DND-41 (cell line): ENCODE measurements at regions not wholly inside any gene's neighbourhood (a gene's known extent, or its start where the extent isn't known, plus 50 kb on each side); places are given as distances from the start of the nearest gene placed in this dataset.

Source experiments
- ATAC-seq: fragments of 200-7000 bp; cut with Tn5 transposase; 3 replicates; pipeline ENCODE4 v1.9.1; 2021; ENCODE audit warnings: low read depth; ENCODE audit not compliant: insufficient read depth
- DNase-seq: peaks from one replicate; pipeline ENCODE4 v3.0.0-alpha.2; 2020
- H2AFZ ChIP-seq: 2 replicates; pipeline ENCODE4 v1.6.0; 2012; ENCODE audit warnings: low read depth, low read length
- H3K27ac ChIP-seq: 2 replicates; pipeline ENCODE4 v1.5.1; 2012; ENCODE audit warnings: low read length, inconsistent platforms
- H3K27me3 ChIP-seq: fragments of 200-600 bp; sonication (generic); 2 replicates; pipeline ENCODE4 v1.6.0; 2012; ENCODE audit warnings: low read length, mild to moderate bottlenecking, inconsistent platforms; ENCODE audit not compliant: insufficient read depth, poor library complexity
- H3K36me3 ChIP-seq: 2 replicates; pipeline ENCODE4 v1.5.1; 2012; ENCODE audit warnings: low read length, inconsistent platforms; ENCODE audit not compliant: insufficient read depth
- H3K4me1 ChIP-seq: 2 replicates; pipeline ENCODE4 v1.5.1; 2012; ENCODE audit warnings: mild to moderate bottlenecking, low read length; ENCODE audit not compliant: insufficient read depth
- H3K4me2 ChIP-seq: 2 replicates; pipeline ENCODE4 v1.6.0; 2012; ENCODE audit warnings: mild to moderate bottlenecking, moderate library complexity, low read length, inconsistent platforms; ENCODE audit not compliant: insufficient read depth
- H3K4me3 ChIP-seq, 2 experiments: fragments of 200-600 bp in 1 of 2; shearing (Covaris generic) in 1 of 2; 2 replicates each; pipeline ENCODE4 v1.5.1; 2012 to 2016; ENCODE audit warnings: inconsistent platforms in 2 of 2, low read length in 2 of 2, mild to moderate bottlenecking in 2 of 2, low read depth in 1 of 2, moderate library complexity in 1 of 2
- H3K79me2 ChIP-seq: 2 replicates; pipeline ENCODE4 v1.6.0; 2012; ENCODE audit warnings: low read length, inconsistent platforms; ENCODE audit not compliant: insufficient read depth
- H3K9ac ChIP-seq: 2 replicates; pipeline ENCODE4 v1.6.0; 2012; ENCODE audit warnings: low read depth, mild to moderate bottlenecking, inconsistent platforms, low read length, moderate library complexity
- H3K9me3 ChIP-seq: 2 replicates; pipeline ENCODE4 v1.5.1; 2012; ENCODE audit warnings: low read length, moderate library complexity, mild to moderate bottlenecking, inconsistent platforms; ENCODE audit not compliant: insufficient read depth, severe bottlenecking
- H4K20me1 ChIP-seq: 2 replicates; pipeline ENCODE4 v1.6.0; 2012; ENCODE audit warnings: low read length; ENCODE audit not compliant: insufficient read depth
- EZH2 ChIP-seq: IDR thresholded peaks from 3 replicates; pipeline ENCODE4 v1.6.1; 2012; ENCODE audit warnings: borderline replicate concordance, low read depth, mild to moderate bottlenecking, moderate library complexity, low read length, inconsistent platforms; ENCODE audit not compliant: severe bottlenecking
- TF ChIP-seq, protein P1 (sequence below): IDR thresholded peaks from 2 replicates; pipeline ENCODE4 v1.5.1; 2012; ENCODE audit warnings: borderline replicate concordance, low read length, moderate library complexity, mild to moderate bottlenecking; ENCODE audit not compliant: poor library complexity, severe bottlenecking; ENCODE audit errors: extremely low read depth

DNA sequence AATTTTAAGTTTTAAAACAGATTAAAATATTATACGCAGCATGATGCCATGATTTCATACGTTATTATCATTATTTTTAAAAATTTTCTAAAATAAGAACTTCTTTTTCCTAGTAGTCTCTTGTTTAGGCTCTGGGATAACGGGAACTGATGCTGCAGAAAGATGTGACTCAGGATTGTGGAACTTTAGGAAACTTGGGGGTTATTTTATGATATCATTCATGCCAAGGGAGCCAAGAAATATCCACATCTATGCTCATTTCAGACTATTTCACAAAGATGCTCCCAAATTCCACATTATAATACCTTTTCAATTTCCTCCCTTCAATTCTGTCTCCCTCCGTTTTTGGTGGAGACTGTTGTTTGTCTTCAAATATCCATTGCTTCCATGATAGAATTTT, 236.4 kb downstream of the HS3ST3A1 start:
- no peaks in the 10 kb centered on the region for H4K20me1 ChIP-seq
- H3K27me3 ChIP-seq: no peaks in the 10 kb centered on the region
- no peak overlapping the region for H3K9ac ChIP-seq
- no peak overlapping the region for H3K27ac ChIP-seq
- no peaks in the 10 kb centered on the region for H3K9me3 ChIP-seq
- no peak for ATAC-seq
- no peak overlapping the region for H2AFZ ChIP-seq
- no peaks in the 10 kb centered on the region for H3K4me1 ChIP-seq
- TF ChIP-seq, protein P1, sequence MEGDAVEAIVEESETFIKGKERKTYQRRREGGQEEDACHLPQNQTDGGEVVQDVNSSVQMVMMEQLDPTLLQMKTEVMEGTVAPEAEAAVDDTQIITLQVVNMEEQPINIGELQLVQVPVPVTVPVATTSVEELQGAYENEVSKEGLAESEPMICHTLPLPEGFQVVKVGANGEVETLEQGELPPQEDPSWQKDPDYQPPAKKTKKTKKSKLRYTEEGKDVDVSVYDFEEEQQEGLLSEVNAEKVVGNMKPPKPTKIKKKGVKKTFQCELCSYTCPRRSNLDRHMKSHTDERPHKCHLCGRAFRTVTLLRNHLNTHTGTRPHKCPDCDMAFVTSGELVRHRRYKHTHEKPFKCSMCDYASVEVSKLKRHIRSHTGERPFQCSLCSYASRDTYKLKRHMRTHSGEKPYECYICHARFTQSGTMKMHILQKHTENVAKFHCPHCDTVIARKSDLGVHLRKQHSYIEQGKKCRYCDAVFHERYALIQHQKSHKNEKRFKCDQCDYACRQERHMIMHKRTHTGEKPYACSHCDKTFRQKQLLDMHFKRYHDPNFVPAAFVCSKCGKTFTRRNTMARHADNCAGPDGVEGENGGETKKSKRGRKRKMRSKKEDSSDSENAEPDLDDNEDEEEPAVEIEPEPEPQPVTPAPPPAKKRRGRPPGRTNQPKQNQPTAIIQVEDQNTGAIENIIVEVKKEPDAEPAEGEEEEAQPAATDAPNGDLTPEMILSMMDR: no peak
- no peak for TF ChIP-seq EZH2
- no peaks in the 10 kb centered on the region for H3K79me2 ChIP-seq
- H3K4me2 ChIP-seq: no peak overlapping the region
- DNase-seq: no peak
- no peaks in the 10 kb centered on the region for H3K36me3 ChIP-seq
- H3K4me3 ChIP-seq: no peak overlapping the region

DNA sequence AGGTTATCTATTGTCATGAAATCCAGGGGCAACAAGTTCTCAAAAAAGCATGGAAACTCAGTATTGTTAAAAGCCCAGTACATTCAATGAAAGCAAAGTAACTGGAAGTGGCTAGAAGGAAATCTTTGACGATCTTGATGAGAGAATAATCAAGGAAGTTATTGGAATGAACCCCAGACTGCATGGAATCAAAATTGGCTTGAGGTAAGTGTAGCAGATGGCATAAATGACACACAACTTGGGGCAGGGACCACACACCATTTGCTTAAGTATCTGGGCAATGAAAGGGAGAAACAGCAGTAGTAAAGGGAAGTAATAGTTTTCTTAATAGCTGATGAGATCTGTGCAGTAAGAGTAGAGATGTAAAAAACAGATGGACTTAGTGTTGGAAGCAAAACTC, 238.0 kb downstream of the HS3ST3A1 start:
- no peak for TF ChIP-seq EZH2
- TF ChIP-seq, protein P1: no peak
- H3K27ac ChIP-seq: no peak overlapping the region
- H3K4me1 ChIP-seq: no peaks in the 10 kb centered on the region
- H4K20me1 ChIP-seq: no peaks in the 10 kb centered on the region
- H3K9ac ChIP-seq: no peak overlapping the region
- H3K9me3 ChIP-seq: no peaks in the 10 kb centered on the region
- no peaks in the 10 kb centered on the region for H3K27me3 ChIP-seq
- no peak for DNase-seq
- H3K36me3 ChIP-seq: no peaks in the 10 kb centered on the region
- no peak overlapping the region for H2AFZ ChIP-seq
- H3K4me3 ChIP-seq: no peak overlapping the region
- no peak overlapping the region for H3K4me2 ChIP-seq
- ATAC-seq: no peak
- H3K79me2 ChIP-seq: no peaks in the 10 kb centered on the region

DNA sequence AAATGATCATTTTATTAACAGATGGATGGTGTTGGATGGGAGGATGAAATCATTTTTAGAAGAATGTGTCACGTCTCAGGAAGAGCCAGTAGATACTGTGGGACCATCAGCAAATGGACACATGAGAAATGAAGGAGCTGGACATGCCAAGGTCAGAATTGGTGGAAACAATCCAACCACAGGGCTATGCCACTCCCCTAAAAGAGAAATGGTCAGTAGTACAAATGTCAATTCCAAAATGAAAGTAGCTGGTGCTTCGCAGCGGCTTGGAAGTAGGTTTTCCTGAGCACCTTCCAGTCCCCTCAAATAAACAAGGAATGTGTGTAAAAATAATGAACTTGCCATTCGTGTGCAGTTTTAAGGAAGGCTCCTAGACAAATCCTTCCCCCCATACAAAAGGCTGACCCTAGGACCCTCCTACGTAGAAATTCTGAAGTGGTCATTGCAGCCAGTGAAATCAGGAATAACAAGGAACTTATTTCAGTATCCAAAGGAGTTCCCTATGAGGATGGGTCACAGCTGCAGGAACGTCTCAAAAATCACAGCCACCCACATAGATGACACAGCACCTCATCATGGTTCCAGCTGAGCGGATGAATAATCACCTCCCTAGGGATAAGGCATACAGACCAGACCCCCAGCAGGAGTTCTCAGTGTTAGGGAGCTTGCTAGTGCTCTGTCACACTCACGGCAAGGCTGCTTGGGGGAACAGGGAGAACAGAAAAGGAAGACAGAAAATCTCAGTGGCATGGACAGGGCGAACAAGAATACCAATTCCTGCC, 239.2 kb downstream of the HS3ST3A1 start:
- Histone ChIP-seq H3K4me2 (no peak overlapping the region), H3K79me2 (no peaks in the 10 kb centered on the region), H3K4me1 (no peaks in the 10 kb centered on the region), H3K36me3 (no peaks in the 10 kb centered on the region), H4K20me1 (no peaks in the 10 kb centered on the region), H2AFZ (no peak overlapping the region), H3K4me3 (no peak overlapping the region), H3K27ac (no peak overlapping the region), H3K9ac (no peak overlapping the region), H3K9me3 (no peaks in the 10 kb centered on the region), H3K27me3 (no peaks in the 10 kb centered on the region)
- DNase-seq: no peak
- TF ChIP-seq, protein P1: no peak
- no peak for TF ChIP-seq EZH2
- ATAC-seq: no peak
